Mesodermal cell (in vitro differentiated cells): ENCODE measurements at regions not wholly inside any gene's neighbourhood (a gene's known extent, or its start where the extent isn't known, plus 50 kb on each side); places are given as distances from the start of the nearest gene placed in this dataset.

ENCODE experiments used
- H3K27ac ChIP-seq: 2 replicates; pipeline ENCODE4 v1.7.0; 2013; ENCODE audit warnings: mild to moderate bottlenecking, low read depth, low read length, moderate library complexity; ENCODE audit not compliant: severe bottlenecking
- H3K36me3 ChIP-seq: 2 replicates; pipeline ENCODE4 v1.7.1; 2013; ENCODE audit warnings: mild to moderate bottlenecking, low read length, moderate library complexity; ENCODE audit not compliant: control insufficient read depth, insufficient read depth
- H3K4me1 ChIP-seq: one replicate; pipeline ENCODE4 v1.7.1; 2013; ENCODE audit warnings: mild to moderate bottlenecking, low read length; ENCODE audit not compliant: insufficient read depth, control insufficient read depth, poor library complexity, severe bottlenecking
- H3K4me3 ChIP-seq: 2 replicates; pipeline ENCODE4 v1.7.0; 2013; ENCODE audit warnings: low read length, control low read depth, mild to moderate bottlenecking; ENCODE audit not compliant: insufficient read depth, poor library complexity, severe bottlenecking; ENCODE audit errors: extremely low read depth
- H3K9me3 ChIP-seq: 2 replicates; pipeline ENCODE4 v1.7.1; 2013; ENCODE audit warnings: mild to moderate bottlenecking, low read length, moderate library complexity; ENCODE audit not compliant: control insufficient read depth
- WGBS, 2 experiments: methylation state at CpG; one replicate each; pipeline ENCODE4 v1.1.5; 2013; ENCODE audit warnings: missing lambda C conversion rate in 2 of 2; ENCODE audit not compliant: insufficient coverage in 2 of 2; 5-methylcytosine and 5-hydroxymethylcytosine counted together

DNA sequence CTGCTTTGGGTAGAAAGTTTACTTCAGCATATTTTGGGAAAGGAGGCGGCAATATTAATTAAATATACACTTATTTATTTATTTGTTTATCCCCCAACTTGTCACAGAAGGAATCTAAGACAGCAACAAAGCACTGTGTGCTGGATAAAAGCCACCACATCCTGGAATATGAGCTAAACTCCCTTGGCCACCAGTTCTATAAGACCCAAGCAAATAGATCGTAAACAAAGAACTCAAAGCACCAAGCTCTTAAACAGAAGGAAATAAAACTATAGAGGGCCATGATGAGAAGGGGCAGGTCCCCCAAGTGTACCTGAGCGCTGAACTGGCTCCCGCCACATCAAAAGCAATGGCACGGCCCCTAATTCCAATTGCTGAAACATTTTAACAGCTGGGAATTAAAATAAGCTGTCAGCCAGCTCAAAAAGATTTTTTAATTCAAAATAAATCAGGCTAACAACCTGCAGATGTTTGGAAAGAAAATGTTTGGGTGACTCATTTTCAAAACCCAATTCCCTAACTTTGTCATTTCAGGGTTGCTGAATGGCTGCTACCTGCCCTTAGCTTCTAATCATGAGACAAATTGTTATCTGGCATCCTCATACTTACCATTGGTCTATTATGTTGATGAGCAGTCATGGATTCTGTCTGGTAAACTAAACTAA is 127.1 kb downstream of the SLC30A10 start:
- Histone ChIP-seq H3K4me3 (no peak overlapping the region), H3K9me3 (no peaks in the 10 kb centered on the region), H3K4me1 (no peaks in the 10 kb centered on the region), H3K27ac (no peak overlapping the region), H3K36me3 (no peaks in the 10 kb centered on the region)
- 84 to 93% methylated on average over 3 of the region's 5 CpGs for WGBS, 2 experiments

DNA sequence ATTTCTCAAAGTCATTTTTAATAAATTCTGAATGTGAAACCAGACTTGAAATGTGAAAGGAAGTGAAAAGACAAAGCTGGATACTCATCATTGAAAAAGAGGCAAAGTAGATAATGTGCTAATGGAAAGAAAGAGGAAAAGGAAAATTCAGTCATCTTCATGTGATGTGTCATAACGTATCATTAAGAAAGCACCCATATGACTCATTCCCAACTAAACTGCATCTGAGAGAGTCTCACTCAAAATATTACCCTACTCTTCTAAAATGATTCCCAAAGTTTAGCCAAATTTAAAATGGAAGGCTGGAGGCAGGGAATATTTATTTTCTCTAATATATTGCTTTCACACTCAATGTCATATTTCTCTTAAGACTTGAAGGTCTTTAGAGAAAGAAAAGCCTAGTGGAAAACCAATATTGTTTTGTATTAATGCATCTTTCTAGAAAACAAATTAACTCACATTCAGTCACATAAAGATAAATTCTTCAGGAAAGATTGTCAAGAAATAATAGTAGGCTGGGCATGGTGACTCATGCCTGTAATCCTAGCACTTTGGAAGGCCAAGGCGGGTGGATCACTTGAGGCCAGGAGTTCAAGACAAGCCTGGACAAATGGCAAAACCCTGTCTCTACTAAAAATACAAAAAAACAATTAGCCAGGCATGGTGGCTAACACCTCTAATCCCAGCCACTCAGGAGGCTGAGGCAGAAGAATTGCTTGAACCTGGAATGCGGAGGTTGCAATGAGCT is 129.9 kb downstream of the SLC30A10 start:
- Histone ChIP-seq H3K9me3 (no peaks in the 10 kb centered on the region), H3K4me3 (no peak overlapping the region), H3K27ac (no peak overlapping the region), H3K4me1 (peaks cover 5% of the 10 kb centered on the region), H3K36me3 (no peaks in the 10 kb centered on the region)
- WGBS, 2 experiments: 71% methylated on average over 1 of the region's 3 CpGs; no CpG with 5 or more reads in 1 of the 2 experiments

DNA sequence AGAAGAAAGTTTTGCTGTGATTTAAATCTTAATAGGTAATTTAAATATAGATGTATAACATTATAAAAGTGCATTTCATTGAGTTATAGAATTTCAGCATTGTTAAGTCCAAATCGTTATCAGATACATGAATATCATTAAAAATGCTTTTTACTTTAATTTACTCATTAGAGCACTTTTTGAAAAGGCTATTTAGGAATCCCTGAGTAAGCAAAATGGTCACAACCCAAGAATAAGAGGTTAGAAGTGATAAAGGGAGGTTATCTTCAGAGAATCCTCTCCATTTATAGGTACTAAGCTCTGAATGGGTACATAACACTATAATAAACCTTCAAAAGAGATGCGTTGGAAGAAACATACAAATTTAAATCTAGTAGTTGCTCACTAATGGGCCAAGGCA is 130.7 kb downstream of the SLC30A10 start:
- no CpG with 5 or more reads among the region's 2 CpGs for WGBS, 2 experiments
- no peaks in the 10 kb centered on the region for H3K9me3 ChIP-seq
- no peaks in the 10 kb centered on the region for H3K36me3 ChIP-seq
- H3K4me1 ChIP-seq: peaks cover 7% of the 10 kb centered on the region
- H3K27ac ChIP-seq: no peak overlapping the region
- H3K4me3 ChIP-seq: no peak overlapping the region

DNA sequence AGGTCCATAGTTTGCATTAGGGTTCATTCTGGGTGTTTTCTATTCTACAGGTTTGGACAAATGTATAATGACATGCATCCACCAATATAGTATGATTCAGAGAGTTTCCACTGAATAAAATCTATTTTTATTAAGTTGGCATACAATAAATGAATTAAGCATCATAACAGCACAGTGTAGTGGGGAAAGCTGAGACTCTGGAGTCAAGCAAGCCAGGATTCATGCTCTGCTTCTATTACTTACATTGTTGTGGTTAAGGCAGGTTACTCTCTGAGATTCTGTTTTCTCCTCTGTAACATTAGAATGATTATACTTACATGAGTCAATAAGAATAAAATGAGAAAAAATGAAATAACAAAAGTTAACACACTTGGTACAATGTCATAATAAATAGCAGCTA is 131.3 kb downstream of the SLC30A10 start:
- Histone ChIP-seq H3K27ac (no peak overlapping the region), H3K9me3 (no peaks in the 10 kb centered on the region), H3K36me3 (no peaks in the 10 kb centered on the region), H3K4me3 (no peak overlapping the region), H3K4me1 (peaks cover 14% of the 10 kb centered on the region)

DNA sequence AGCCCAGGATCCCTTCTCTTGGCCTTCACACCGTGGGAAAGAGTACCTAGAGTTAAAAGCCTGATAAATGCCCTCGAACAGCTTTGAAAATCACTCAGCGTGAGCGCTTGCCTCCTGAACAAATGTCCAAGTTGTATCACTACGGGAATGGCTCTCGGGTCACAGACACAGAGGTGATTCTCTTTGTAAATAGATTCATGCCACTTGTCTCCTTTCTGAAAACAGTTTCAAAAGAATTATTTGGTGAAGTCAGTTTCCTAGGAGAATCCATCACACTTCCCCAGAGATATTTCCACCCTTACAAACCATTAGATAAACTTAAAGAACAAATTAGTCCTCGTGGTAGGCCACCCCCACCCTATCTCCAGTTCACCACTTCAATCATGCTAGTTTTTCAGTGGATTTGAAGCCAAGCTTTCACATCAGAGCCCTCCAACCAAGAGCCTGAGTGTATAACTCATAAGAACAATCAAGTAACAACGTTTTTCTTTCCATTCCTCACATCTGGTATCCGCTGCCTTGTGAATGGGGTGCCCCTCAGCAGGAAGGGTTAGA is 132.9 kb downstream of the SLC30A10 start:
- 88 to 90% methylated on average over 6 of the region's 9 CpGs for WGBS, 2 experiments
- H3K4me1 ChIP-seq: peaks cover 27% of the 10 kb centered on the region

DNA sequence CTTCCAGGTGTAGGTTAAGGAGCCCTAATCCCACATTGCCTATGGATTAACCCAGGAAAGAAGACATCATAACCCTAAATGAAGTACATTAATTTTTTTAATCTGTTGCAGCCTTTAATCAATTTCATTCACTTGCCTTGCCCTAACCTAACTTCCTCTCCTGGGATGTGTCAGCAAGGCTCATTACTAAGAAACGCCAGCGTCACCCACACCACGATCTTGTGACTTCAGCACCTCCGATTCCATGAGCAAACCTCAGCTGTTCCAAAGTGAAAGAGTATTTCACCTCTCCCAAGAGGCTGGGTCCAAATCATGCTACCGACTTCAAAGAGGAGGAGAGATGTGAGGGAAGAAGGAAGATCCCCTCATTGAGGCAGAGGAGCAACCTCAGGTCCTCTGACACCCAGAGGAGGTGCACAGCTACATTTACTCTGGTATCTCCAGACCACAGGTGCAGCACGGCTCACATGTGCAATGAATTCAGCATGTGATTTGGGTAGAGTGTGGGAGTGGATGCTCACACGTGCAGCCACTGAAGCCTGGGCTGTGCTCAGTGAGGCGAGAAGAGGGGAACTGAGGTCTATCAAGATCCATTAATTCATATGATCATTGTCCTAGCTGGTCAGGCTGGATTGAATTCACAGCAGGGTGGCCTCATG is 134.1 kb downstream of the SLC30A10 start:
- no peak overlapping the region for H3K4me3 ChIP-seq
- peaks cover 27% of the 10 kb centered on the region for H3K4me1 ChIP-seq
- H3K9me3 ChIP-seq: no peaks in the 10 kb centered on the region
- no peak overlapping the region for H3K27ac ChIP-seq
- H3K36me3 ChIP-seq: no peaks in the 10 kb centered on the region
- 96 to 100% methylated on average over 3 of the region's 8 CpGs for WGBS, 2 experiments

More for the DNA sequence above, 132.9 kb downstream of the SLC30A10 start:
- no peaks in the 10 kb centered on the region for H3K36me3 ChIP-seq
- no peaks in the 10 kb centered on the region for H3K9me3 ChIP-seq
- peak overlapping the region; percentile 32 for H3K27ac ChIP-seq
- no peak overlapping the region for H3K4me3 ChIP-seq

DNA sequence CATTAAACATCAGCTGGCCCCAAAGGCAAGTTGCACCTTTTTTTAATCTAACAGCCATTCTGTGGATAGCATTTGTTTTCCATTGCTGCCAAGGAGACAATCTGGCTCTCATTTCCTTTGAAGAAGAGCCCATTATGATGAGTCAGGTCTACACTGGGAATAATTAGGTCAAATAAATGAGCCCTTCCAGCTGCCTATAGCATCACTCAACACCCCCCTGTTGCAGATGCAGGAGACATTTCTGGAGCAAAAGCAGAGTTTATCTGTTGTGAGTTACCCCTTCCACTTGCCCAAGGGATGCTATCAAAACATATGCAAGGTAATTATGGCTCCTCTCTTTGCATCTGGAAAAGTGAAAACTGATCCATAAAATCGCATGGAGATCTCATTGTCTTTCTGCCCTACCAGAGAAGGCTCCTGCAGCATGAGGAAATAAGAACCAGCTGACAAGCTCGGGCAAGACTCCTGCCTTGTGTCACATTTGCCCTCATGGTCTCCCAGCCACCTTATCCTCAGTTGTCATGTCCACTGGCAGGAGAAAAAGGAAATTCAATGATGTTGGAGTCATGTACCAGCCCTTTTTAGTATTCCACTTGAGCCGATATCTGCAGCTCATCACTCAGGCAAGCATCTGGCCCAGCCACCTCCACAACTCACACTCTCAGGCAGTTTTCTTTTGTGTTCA is 135.9 kb downstream of the SLC30A10 start:
- no peak overlapping the region for H3K4me3 ChIP-seq
- 89 to 93% methylated on average over 2 to 3 of the region's 3 CpGs for WGBS, 2 experiments

DNA sequence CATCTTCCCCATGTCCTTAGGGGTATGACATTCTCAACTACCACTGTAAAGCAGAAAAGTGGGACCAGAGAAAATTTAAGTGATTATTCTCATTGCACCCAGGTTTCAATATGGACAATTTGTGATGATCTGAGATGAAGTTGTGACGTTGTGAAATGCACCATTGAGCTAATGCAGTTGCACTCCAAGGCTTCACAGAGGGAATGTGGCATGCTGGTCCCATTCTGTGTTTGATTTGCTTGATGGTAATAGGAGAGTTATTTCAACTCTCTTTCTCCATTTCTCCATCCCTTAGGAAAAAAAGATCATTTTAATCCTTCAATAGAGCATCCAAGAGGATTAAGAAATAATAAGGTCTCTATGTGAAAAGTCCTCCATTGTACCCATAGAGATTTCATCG is 136.6 kb downstream of the SLC30A10 start:
- 75 to 100% methylated on average over 1 of the region's 2 CpGs for WGBS, 2 experiments
- H3K9me3 ChIP-seq: peaks cover 10% of the 10 kb centered on the region
- H3K4me1 ChIP-seq: peaks cover 36% of the 10 kb centered on the region
- H3K36me3 ChIP-seq: no peaks in the 10 kb centered on the region
- peak overlapping the region; percentile 36 for H3K27ac ChIP-seq
- H3K4me3 ChIP-seq: no peak overlapping the region

More for the DNA sequence above, 135.9 kb downstream of the SLC30A10 start:
- H3K36me3 ChIP-seq: no peaks in the 10 kb centered on the region
- H3K27ac ChIP-seq: no peak overlapping the region
- H3K9me3 ChIP-seq: peaks cover 10% of the 10 kb centered on the region
- H3K4me1 ChIP-seq: peaks cover 36% of the 10 kb centered on the region

DNA sequence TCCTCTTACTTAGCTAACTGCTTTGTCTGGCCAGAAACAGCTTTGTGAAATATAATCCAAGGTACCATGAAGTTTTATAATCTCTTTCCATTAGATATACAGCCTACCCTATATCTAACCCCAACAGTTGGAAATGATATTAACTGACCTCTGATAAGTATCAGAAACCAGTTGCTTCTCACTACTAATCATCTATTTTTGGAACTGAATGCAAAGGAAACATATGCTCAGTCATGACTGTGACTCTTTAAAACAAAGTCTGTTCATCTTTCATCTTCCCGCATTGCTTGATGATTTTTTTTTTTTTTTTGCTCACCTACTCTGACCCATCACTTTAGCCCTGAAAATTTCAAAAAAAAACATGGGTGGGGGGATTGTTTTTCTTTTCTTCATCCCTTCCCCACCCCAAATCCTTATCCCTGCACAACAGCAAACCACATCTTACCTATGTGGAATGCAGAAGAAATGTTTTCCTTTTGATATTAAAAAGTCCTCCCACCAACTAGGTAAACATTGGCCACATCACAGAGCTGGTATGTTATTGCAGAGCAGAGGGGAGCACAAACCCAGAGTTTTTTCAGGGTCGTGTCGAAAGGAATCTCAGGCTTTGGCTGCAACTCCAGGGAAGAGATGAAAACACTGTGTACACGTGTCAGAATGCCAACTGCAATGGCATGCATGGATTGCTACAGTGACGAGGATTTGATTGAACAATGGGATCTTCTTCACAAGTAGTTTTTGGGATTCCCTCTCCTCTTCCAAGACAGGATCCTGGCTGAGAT is 137.3 kb downstream of the SLC30A10 start:
- Histone ChIP-seq H3K4me3 (no peak overlapping the region), H3K36me3 (no peaks in the 10 kb centered on the region), H3K4me1 (peaks cover 36% of the 10 kb centered on the region), H3K9me3 (peaks cover 10% of the 10 kb centered on the region), H3K27ac (no peak overlapping the region)
- 50 to 59% methylated on average over 3 to 4 of the region's 5 CpGs for WGBS, 2 experiments

DNA sequence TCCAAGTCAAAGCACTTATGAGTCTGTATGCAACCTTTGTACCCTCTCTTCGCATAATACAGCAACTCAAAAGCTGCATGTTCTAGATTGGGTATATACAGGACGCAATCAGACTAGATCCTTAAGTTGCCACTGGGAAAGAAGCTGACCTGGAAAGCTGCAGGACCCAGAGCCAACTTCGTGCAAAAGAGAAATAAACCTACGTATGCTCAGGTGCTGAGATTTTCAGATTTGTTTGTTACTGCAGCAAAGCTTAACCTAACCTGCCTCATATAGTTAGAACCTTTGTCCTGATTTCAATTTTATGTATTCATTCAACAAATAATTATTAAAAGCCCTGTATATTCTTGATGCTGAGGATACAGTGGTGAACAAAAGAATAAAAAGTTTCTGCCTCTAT is 139.7 kb downstream of the SLC30A10 start:
- no peak overlapping the region for H3K4me3 ChIP-seq
- no peaks in the 10 kb centered on the region for H3K36me3 ChIP-seq
- WGBS, 2 experiments: 0 to 67% methylated on average over 1 to 3 of the region's 4 CpGs
- H3K4me1 ChIP-seq: peaks cover 44% of the 10 kb centered on the region
- peak overlapping the region; percentile 52 for H3K27ac ChIP-seq
- H3K9me3 ChIP-seq: peaks cover 10% of the 10 kb centered on the region
